ENCODE measurements at regions not wholly inside any gene's neighbourhood (a gene's known extent, or its start where the extent isn't known, plus 50 kb on each side); places are given as distances from the start of the nearest gene placed in this dataset.

DNA sequence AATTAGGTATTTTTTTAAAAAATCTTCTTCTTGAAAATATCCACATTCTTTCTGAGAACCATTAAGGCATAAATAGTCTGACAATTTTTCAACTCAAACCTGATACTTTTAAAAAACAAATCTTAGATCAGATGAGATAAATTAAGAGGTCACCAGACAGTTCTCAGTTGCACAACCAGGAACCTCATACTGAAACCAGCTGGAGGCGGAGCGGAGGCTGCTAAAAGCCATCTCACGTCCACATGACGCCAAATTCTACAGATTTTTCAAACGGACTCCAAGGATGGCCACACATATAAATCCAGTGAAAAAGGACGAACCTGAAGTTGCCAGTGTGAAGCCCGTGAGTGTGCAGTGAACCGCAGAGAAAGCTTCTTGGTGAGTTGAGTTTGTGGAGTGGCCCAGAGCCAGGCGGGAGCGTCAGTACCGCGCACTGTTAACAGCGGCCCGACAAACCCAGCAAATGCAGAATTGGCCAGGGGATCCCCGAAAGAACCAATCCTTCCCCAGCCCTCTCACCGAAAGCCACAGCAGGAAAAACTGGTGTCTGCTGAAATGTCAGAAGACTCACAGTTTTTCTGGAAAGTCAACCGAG is 53.1 kb upstream of the BBS5 start:
- H3K27me3 Mint-ChIP-seq = peaks cover 56% of the 10 kb centered on the region
- ATAC-seq (replicated peaks; ENCODE audit: extremely low read depth, poor library complexity, severe bottlenecking) = no peak

DNA sequence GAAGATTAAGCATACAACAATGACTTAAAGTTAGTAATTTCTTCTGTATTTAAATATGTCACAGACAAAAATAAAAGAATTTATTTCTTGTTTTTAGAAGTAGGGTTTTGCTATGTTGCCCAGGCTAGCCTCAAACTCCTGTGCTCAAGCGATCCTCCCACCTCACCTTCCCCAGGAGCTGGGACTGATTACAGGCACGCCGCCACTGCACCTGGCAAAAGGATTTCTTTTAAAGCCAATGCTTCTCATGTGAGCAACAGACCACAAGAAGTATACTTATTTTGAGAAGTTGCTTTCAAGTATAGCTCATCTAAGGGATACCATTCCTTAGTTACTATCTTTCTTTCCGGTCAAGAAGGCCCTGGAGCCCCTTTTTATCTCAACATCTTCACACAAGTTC is 57.2 kb upstream of the BBS5 start:
- no peak for DNase-seq (ENCODE audit: low spot score in 2 of 2)
- H3K27me3 Mint-ChIP-seq = peaks cover 61% of the 10 kb centered on the region
- H3K36me3 Mint-ChIP-seq (ENCODE audit: insufficient read depth) = no peaks in the 10 kb centered on the region
- no peak for ATAC-seq (replicated peaks; ENCODE audit: extremely low read depth, poor library complexity, severe bottlenecking)
- H3K27ac Mint-ChIP-seq (ENCODE audit: low read depth) = no peak overlapping the region
- no peak overlapping the region for H3K4me3 Mint-ChIP-seq
- no peaks in the 10 kb centered on the region for H3K4me1 Mint-ChIP-seq
- H3K9me3 Mint-ChIP-seq = no peaks in the 10 kb centered on the region

More for the DNA sequence above, 53.1 kb upstream of the BBS5 start:
- Mint-ChIP-seq H3K4me1 (no peaks in the 10 kb centered on the region), H3K36me3 (ENCODE audit: insufficient read depth) (peaks cover 2% of the 10 kb centered on the region), H3K4me3 (no peak overlapping the region), H3K27ac (ENCODE audit: low read depth) (no peak overlapping the region), H3K9me3 (no peaks in the 10 kb centered on the region)
- no peak for DNase-seq (ENCODE audit: low spot score in 2 of 2)

DNA sequence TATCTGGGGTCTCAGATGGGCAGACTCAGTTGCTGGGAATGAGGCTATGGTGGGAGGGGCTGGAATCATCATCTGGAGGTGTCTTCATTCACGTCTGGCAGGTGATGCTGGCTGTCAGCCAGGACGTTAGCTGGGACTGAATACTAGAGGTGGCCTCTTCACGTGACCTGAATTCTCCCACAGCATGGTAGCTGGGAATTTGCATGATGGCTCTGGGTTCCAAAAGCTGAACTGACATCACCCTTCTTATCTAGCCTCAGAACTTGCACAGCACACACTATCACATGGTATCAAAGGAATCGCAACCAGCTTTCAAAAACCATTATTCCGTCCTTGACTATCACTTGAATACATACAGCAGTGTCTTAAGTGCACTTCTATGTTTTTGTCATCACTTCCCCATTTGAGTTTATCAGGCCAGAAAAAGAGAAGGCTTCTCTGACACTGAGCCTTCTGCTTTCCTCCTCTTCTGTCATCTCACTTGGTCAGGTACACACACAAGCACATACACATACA is 53.0 kb upstream of the LRP2 start:
- Mint-ChIP-seq H3K27ac (ENCODE audit: low read depth) (no peak overlapping the region), H3K36me3 (ENCODE audit: insufficient read depth) (no peaks in the 10 kb centered on the region), H3K9me3 (no peaks in the 10 kb centered on the region), H3K4me3 (no peak overlapping the region), H3K27me3 (peaks cover 86% of the 10 kb centered on the region), H3K4me1 (no peaks in the 10 kb centered on the region)
- ATAC-seq (replicated peaks; ENCODE audit: extremely low read depth, poor library complexity, severe bottlenecking) = no peak
- DNase-seq (ENCODE audit: low spot score in 2 of 2) = no peak
